ENCODE measurements at regions not wholly inside any gene's neighbourhood (a gene's known extent, or its start where the extent isn't known, plus 50 kb on each side); places are given as distances from the start of the nearest gene placed in this dataset.

DNA sequence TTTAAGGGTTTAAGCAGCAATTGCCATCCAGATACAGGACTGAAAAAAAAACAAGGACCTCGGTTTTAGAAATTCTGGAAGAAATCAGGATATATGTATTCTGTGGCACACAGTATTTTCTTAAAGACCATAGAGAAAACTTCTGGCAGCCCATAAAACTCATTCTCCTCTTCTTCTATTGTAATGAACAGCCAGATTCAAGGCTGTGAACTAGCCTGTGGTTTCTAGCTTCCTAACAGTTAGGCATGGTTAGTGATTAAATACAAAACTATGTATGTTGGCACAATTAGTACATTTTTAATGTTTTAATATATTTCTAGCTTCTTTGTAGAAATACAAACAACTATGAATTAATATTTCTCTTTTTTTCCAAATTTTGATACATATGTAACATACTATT, 555.7 kb downstream of the DSC3 start:
- peaks cover 7% of the 10 kb centered on the region for H3F3A ChIP-seq (ENCODE audit: low read depth)
- H3K27ac Mint-ChIP-seq = no peak overlapping the region

DNA sequence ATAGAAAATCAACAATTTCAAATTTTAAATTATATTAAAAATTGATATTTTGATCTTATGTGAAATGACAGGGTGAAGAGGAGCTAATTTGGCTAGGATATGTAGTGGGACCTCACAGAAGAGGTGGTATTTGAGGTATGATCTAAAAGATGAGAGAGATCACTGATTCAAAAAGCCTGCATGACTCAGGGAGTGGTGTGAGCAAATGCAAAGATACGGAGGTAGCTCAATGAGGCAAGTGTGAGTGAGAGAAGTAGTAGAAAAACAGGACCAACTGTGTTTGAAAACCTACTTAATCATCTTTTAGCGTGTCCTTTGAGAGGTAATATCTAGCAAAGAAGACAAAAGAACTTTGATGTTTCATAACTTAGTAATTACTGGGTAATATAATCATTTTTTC, 557.5 kb downstream of the DSC3 start:
- H3K9me3 ChIP-seq (ENCODE audit: low read depth) = no peaks in the 10 kb centered on the region
- H3K4me3 Mint-ChIP-seq = no peak overlapping the region
- H3K4me1 Mint-ChIP-seq = peaks cover 18% of the 10 kb centered on the region
- H3K79me2 ChIP-seq (ENCODE audit: low read depth) = no peaks in the 10 kb centered on the region
- no peaks in the 10 kb centered on the region for H3K27me3 Mint-ChIP-seq (ENCODE audit: insufficient read depth, low read depth)
- no peak overlapping the region for H3K9ac ChIP-seq
- H3K4me1 ChIP-seq = no peaks in the 10 kb centered on the region
- no peaks in the 10 kb centered on the region for H4K20me1 ChIP-seq (ENCODE audit: low read depth)
- no peaks in the 10 kb centered on the region for H3K9me3 Mint-ChIP-seq
- peaks cover 5% of the 10 kb centered on the region for H3F3A ChIP-seq (ENCODE audit: low read depth)
- no peaks in the 10 kb centered on the region for H3K36me3 ChIP-seq
- H3K27me3 ChIP-seq = no peaks in the 10 kb centered on the region
- no peak overlapping the region for H2AFZ ChIP-seq (replicated peaks)
- H3K4me2 ChIP-seq = no peak overlapping the region
- DNase-seq (ENCODE audit: low spot score) = no peak
- H3K4me3 ChIP-seq = no peak overlapping the region
- TF ChIP-seq, protein P1, sequence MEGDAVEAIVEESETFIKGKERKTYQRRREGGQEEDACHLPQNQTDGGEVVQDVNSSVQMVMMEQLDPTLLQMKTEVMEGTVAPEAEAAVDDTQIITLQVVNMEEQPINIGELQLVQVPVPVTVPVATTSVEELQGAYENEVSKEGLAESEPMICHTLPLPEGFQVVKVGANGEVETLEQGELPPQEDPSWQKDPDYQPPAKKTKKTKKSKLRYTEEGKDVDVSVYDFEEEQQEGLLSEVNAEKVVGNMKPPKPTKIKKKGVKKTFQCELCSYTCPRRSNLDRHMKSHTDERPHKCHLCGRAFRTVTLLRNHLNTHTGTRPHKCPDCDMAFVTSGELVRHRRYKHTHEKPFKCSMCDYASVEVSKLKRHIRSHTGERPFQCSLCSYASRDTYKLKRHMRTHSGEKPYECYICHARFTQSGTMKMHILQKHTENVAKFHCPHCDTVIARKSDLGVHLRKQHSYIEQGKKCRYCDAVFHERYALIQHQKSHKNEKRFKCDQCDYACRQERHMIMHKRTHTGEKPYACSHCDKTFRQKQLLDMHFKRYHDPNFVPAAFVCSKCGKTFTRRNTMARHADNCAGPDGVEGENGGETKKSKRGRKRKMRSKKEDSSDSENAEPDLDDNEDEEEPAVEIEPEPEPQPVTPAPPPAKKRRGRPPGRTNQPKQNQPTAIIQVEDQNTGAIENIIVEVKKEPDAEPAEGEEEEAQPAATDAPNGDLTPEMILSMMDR (IDR thresholded peaks at IDR 0.05) = no peak
- TF ChIP-seq EZH2phosphoT487 (IDR thresholded peaks at IDR 0.05) (no peak), EZH2 (IDR thresholded peaks at IDR 0.05) (no peak)
- H3K27ac Mint-ChIP-seq = no peak overlapping the region
- no peak overlapping the region for H3K27ac ChIP-seq
- no peaks in the 10 kb centered on the region for H3K36me3 Mint-ChIP-seq

More for the DNA sequence above, 555.7 kb downstream of the DSC3 start:
- H4K20me1 ChIP-seq (ENCODE audit: low read depth) = no peaks in the 10 kb centered on the region
- Mint-ChIP-seq H3K4me1 (peaks cover 19% of the 10 kb centered on the region), H3K4me3 (no peak overlapping the region), H3K36me3 (no peaks in the 10 kb centered on the region), H3K9me3 (no peaks in the 10 kb centered on the region), H3K27me3 (ENCODE audit: insufficient read depth, low read depth) (no peaks in the 10 kb centered on the region)
- H3K4me1 ChIP-seq = no peaks in the 10 kb centered on the region
- no peaks in the 10 kb centered on the region for H3K36me3 ChIP-seq
- H2AFZ ChIP-seq (replicated peaks) = no peak overlapping the region
- no peak overlapping the region for H3K27ac ChIP-seq
- H3K79me2 ChIP-seq (ENCODE audit: low read depth) = no peaks in the 10 kb centered on the region
- H3K9ac ChIP-seq = no peak overlapping the region
- H3K4me3 ChIP-seq = no peak overlapping the region
- no peak for DNase-seq (ENCODE audit: low spot score)
- H3K9me3 ChIP-seq (ENCODE audit: low read depth) = no peaks in the 10 kb centered on the region
- no peak overlapping the region for H3K4me2 ChIP-seq
- no peaks in the 10 kb centered on the region for H3K27me3 ChIP-seq
- no peak for TF ChIP-seq EZH2phosphoT487 (IDR thresholded peaks at IDR 0.05)
- no peak for TF ChIP-seq EZH2 (IDR thresholded peaks at IDR 0.05)
- TF ChIP-seq, protein P1 (IDR thresholded peaks at IDR 0.05) = no peak

DNA sequence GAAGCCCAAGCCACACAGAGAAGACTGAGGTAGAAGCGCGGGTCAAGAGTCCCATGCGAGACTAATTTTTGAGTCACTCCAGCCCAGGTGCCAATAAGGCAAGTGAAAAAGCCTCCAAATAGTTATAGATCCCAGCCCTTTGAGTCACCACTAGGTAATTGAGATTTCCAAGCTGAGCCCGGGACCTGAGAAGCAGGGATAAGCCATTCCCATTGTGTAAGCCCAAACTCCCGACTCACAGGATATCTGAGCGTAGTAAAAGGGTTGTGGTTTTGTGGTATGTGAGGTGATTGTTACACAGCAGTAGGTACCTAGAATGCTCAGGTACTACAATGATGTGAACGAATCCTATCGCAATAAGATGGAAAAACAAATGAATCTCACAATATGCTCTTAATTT, 560.7 kb downstream of the DSC3 start:
- H3K27ac Mint-ChIP-seq = no peak overlapping the region
- H4K20me1 ChIP-seq (ENCODE audit: low read depth) = no peaks in the 10 kb centered on the region
- H3K27me3 Mint-ChIP-seq (ENCODE audit: insufficient read depth, low read depth) = no peaks in the 10 kb centered on the region
- H3K36me3 ChIP-seq = no peaks in the 10 kb centered on the region
- no peak for DNase-seq (ENCODE audit: low spot score)
- H3K27ac ChIP-seq = no peak overlapping the region
- no peak overlapping the region for H3K9ac ChIP-seq
- H3F3A ChIP-seq (ENCODE audit: low read depth) = no peaks in the 10 kb centered on the region
- TF ChIP-seq, protein P1 (IDR thresholded peaks at IDR 0.05) = no peak
- TF ChIP-seq EZH2phosphoT487 (IDR thresholded peaks at IDR 0.05) = no peak
- no peak for TF ChIP-seq EZH2 (IDR thresholded peaks at IDR 0.05)
- no peaks in the 10 kb centered on the region for H3K79me2 ChIP-seq (ENCODE audit: low read depth)
- H3K36me3 Mint-ChIP-seq = no peaks in the 10 kb centered on the region
- H3K9me3 Mint-ChIP-seq = no peaks in the 10 kb centered on the region
- peaks cover 5% of the 10 kb centered on the region for H3K4me1 Mint-ChIP-seq
- H2AFZ ChIP-seq (replicated peaks) = no peak overlapping the region
- no peak overlapping the region for H3K4me2 ChIP-seq
- no peak overlapping the region for H3K4me3 Mint-ChIP-seq
- H3K9me3 ChIP-seq (ENCODE audit: low read depth) = no peaks in the 10 kb centered on the region
- no peaks in the 10 kb centered on the region for H3K27me3 ChIP-seq
- no peak overlapping the region for H3K4me3 ChIP-seq
- H3K4me1 ChIP-seq = no peaks in the 10 kb centered on the region
